GM12865 (cell line): ENCODE measurements at regions not wholly inside any gene's neighbourhood (a gene's known extent, or its start where the extent isn't known, plus 50 kb on each side); places are given as distances from the start of the nearest gene placed in this dataset.

Source experiments
- DNase-seq: peaks from one replicate; pipeline ENCODE4 v3.0.0; 2010; ENCODE audit warnings: low read depth
- H3K4me3 ChIP-seq: 2 replicates; pipeline ENCODE4 v1.5.1; 2011; ENCODE audit warnings: mild to moderate bottlenecking, low read depth, low read length, control low read depth
- TF ChIP-seq, protein P1 (sequence below): IDR thresholded peaks from 2 replicates; pipeline ENCODE4 v1.5.1; 2011; ENCODE audit warnings: low read length, control low read depth, low read depth, inconsistent platforms; ENCODE audit not compliant: insufficient read depth; ENCODE audit errors: missing control alignments

DNA sequence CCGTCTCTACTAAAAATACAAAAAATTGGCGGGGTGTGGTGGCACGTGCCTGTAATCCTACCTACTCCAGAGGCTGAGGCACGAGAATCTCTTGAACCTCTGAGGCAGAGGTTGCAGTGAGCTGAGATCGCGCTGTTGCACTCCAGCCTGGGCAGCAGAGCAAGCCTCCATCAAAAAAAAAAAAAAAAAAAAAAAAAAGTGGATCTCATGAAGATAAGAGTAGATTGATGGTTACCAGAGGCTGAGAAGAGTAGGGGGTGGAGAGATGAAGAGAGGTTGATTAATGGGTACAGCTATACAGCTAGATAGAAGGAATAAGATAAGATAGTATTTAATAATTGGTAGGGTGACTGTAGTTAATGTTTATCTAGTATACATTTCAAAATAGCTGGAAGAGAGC, 65.9 kb upstream of the LRRC3B start:
- no peak overlapping the region for H3K4me3 ChIP-seq
- TF ChIP-seq, protein P1, sequence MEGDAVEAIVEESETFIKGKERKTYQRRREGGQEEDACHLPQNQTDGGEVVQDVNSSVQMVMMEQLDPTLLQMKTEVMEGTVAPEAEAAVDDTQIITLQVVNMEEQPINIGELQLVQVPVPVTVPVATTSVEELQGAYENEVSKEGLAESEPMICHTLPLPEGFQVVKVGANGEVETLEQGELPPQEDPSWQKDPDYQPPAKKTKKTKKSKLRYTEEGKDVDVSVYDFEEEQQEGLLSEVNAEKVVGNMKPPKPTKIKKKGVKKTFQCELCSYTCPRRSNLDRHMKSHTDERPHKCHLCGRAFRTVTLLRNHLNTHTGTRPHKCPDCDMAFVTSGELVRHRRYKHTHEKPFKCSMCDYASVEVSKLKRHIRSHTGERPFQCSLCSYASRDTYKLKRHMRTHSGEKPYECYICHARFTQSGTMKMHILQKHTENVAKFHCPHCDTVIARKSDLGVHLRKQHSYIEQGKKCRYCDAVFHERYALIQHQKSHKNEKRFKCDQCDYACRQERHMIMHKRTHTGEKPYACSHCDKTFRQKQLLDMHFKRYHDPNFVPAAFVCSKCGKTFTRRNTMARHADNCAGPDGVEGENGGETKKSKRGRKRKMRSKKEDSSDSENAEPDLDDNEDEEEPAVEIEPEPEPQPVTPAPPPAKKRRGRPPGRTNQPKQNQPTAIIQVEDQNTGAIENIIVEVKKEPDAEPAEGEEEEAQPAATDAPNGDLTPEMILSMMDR, result no peak
- no peak for DNase-seq

DNA sequence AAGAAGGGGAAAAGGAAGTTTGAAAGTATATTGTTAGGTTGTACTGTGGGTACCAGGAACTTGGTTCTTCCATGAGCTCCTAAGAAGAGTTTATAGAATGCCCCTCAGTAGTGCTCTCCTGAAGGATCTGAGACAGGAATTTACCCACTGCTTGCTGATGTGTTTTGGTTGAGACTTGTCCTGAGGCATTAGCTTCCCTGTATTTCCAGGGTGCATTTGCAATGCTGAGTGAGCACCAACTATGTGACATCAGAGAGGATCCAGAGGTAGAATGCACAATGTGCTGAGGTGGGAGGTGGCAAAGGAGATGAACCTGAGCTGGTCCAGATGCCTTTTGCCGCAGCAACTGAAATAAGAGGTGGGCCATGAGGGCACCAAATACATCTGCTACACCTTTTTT, 64.3 kb upstream of the LRRC3B start:
- H3K4me3 ChIP-seq, result no peak overlapping the region
- TF ChIP-seq, protein P1, result no peak
- DNase-seq, result no peak

DNA sequence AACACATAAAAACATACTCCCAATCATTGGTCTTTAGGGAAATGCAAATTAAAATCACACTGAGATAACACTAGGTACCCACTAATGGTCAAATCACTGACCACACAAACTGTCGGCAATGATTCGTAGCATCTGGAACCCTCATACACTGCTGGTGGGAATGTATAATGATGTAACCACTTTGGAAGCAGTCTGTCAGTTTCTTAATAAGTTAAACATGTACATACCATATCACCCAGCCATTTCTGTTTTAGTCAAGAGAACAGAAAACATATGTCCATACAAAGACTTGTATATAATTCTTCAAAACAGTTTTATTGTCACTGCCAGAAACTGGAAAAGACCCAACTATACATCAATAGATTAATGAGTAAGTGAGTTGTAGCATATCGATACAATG, 63.3 kb upstream of the LRRC3B start:
- H3K4me3 ChIP-seq, result no peak overlapping the region
- DNase-seq, result no peak
- TF ChIP-seq, protein P1, result no peak

DNA sequence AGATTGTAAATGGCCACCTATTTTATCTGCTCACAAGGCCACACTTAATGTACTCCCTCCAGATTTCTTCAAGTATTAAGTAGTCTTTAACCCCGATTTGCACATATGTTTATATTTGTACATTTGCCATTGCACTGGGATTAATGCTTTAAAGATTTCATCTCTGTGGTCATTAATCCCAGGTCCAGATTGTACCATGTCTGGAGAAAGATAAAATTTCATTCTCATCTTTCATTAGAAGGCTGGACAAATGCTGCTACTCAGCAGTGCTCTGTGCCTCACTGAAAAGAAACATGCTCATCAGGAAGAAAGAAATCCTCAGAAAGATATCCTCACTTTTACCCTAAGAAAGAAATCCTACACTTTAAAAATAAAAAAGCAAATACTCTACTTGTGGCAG, 62.5 kb upstream of the LRRC3B start:
- TF ChIP-seq, protein P1, result no peak
- DNase-seq, result no peak

DNA sequence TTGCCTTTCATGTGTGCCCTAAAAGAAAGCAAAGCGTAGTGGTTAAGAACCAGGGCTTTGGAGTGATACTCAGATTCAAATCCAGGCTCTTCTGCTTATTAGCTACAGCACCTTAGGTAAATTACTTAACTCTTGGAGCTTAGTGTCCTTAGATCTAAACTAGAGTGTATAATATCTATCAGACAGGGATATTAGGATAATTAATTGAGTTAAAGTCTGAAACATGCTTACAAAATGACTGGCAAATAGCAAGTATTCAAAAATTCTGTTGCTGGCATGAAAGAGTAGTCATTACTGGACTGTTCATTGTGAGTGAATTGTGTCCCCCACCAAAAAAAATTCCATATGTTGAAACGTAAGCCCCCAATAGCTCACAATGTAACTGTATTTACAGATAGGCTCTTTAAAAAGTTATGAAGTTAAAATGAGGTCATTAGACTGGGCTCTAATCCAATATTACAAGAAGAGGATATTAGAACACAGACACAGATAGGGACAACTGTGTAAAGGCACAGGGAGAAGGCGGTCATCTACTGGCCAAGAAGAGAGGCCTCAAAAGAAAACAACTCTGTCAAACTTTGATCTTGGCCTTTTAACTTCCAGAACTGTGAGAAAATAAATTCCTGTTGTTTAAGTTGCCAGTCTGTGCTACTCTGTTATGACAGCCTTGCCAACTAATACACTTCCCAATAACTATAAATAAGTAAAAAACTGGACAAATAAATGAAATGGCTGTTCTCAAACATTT, 60.4 kb upstream of the LRRC3B start:
- DNase-seq, result no peak
- TF ChIP-seq, protein P1, result no peak
- H3K4me3 ChIP-seq, result no peak overlapping the region

More for the DNA sequence above, 62.5 kb upstream of the LRRC3B start:
- no peak overlapping the region for H3K4me3 ChIP-seq
